Liver (tissue), 8 donors: ENCODE measurements at regions not wholly inside any gene's neighbourhood (a gene's known extent, or its start where the extent isn't known, plus 50 kb on each side); places are given as distances from the start of the nearest gene placed in this dataset.

Source experiments
- DNase-seq: peaks from one replicate; pipeline ENCODE4 v3.0.0-alpha.2; 2017; ENCODE audit warnings: low spot score
- H3K27ac ChIP-seq, 2 donors: one replicate each; pipeline ENCODE4 v1.7.0; 2013; ENCODE audit warnings: inconsistent platforms in 2 of 2, low read length in 2 of 2, control low read depth in 1 of 2, low read depth in 1 of 2, mild to moderate bottlenecking in 1 of 2
- H3K27me3 ChIP-seq, 4 donors: one replicate each; pipeline versions ENCODE4 v1.6.1 to v1.7.0; 2013; ENCODE audit warnings: low read length in 3 of 4, inconsistent platforms in 1 of 4, mild to moderate bottlenecking in 1 of 4, moderate library complexity in 1 of 4; ENCODE audit not compliant: control insufficient read depth in 4 of 4, insufficient read depth in 4 of 4
- H3K36me3 ChIP-seq, 4 donors: one replicate each; pipeline versions ENCODE4 v1.6.1 to v1.7.0; 2013; ENCODE audit warnings: low read length in 3 of 4, mild to moderate bottlenecking in 3 of 4, low read depth in 1 of 4, moderate library complexity in 1 of 4; ENCODE audit not compliant: control insufficient read depth in 4 of 4, insufficient read depth in 3 of 4
- H3K4me1 ChIP-seq, 4 donors: one replicate each; pipeline versions ENCODE4 v1.6.1 to v1.7.0; 2013; ENCODE audit warnings: low read length in 3 of 4, mild to moderate bottlenecking in 3 of 4, moderate library complexity in 1 of 4; ENCODE audit not compliant: control insufficient read depth in 4 of 4, insufficient read depth in 4 of 4
- H3K4me3 ChIP-seq, 3 donors: one replicate each; pipeline versions ENCODE4 v1.6.1 to v1.7.0; 2013; ENCODE audit warnings: low read length in 3 of 3, control low read depth in 1 of 3, low read depth in 1 of 3, mild to moderate bottlenecking in 1 of 3
- H3K9ac ChIP-seq, 2 donors: one replicate each; pipeline ENCODE4 v1.7.0; 2013; ENCODE audit warnings: low read length in 2 of 2, mild to moderate bottlenecking in 2 of 2, moderate library complexity in 2 of 2, control low read depth in 1 of 2, low read depth in 1 of 2
- H3K9me3 ChIP-seq, 4 donors: one replicate each; pipeline versions ENCODE4 v1.6.1 to v1.7.0; 2013; ENCODE audit warnings: low read length in 3 of 4; ENCODE audit not compliant: control insufficient read depth in 4 of 4
- EGR1 ChIP-seq, 2 donors: IDR thresholded peaks; 2 replicates each; pipeline ENCODE4 v1.6.1; 2016 to 2018; ENCODE audit warnings: antibody characterized with exemption in 2 of 2, low read depth in 2 of 2
- FOXA1 ChIP-seq: IDR thresholded peaks from 2 replicates; pipeline ENCODE4 v1.6.1; 2016; ENCODE audit warnings: antibody characterized with exemption
- FOXA2 ChIP-seq: IDR thresholded peaks from 2 replicates; pipeline ENCODE4 v1.6.1; 2016; ENCODE audit warnings: antibody characterized with exemption
- GABPA ChIP-seq, 2 donors: IDR thresholded peaks in 1 of 2; conservative IDR thresholded peaks in 1 of 2; 2 replicates each; pipeline ENCODE4 v1.6.1; 2016; ENCODE audit warnings: antibody characterized with exemption in 2 of 2, mild to moderate bottlenecking in 1 of 2, moderate library complexity in 1 of 2
- HNF4A ChIP-seq, 2 donors: conservative IDR thresholded peaks; 2 replicates each; pipeline ENCODE4 v1.6.1; 2016; ENCODE audit warnings: antibody characterized with exemption in 2 of 2, mild to moderate bottlenecking in 2 of 2
- HNF4G ChIP-seq: IDR thresholded peaks from 2 replicates; pipeline ENCODE4 v1.6.1; 2016; ENCODE audit warnings: antibody characterized with exemption
- JUND ChIP-seq, 2 donors: IDR thresholded peaks; 2 replicates each; pipeline ENCODE4 v1.6.1; 2016; ENCODE audit warnings: antibody characterized with exemption in 2 of 2
- NR2F2 ChIP-seq: IDR thresholded peaks from 2 replicates; pipeline ENCODE4 v1.6.1; 2016; ENCODE audit warnings: antibody characterized with exemption
- RAD21 ChIP-seq, 2 donors: IDR thresholded peaks; 2 replicates each; pipeline ENCODE4 v1.6.1; 2016; ENCODE audit warnings: antibody characterized with exemption in 2 of 2, mild to moderate bottlenecking in 2 of 2
- RXRA ChIP-seq, 2 donors: IDR thresholded peaks; 2 replicates each; pipeline ENCODE4 v1.6.1; 2017 to 2018; ENCODE audit warnings: antibody characterized with exemption in 2 of 2, mild to moderate bottlenecking in 1 of 2
- SP1 ChIP-seq: IDR thresholded peaks from 2 replicates; pipeline ENCODE4 v1.6.1; 2018; ENCODE audit warnings: antibody characterized with exemption, mild to moderate bottlenecking
- TAF1 ChIP-seq: conservative IDR thresholded peaks from 2 replicates; pipeline ENCODE4 v1.6.1; 2016; ENCODE audit warnings: antibody characterized with exemption, mild to moderate bottlenecking
- YY1 ChIP-seq: IDR thresholded peaks from 2 replicates; pipeline ENCODE4 v1.6.1; 2016; ENCODE audit warnings: antibody characterized with exemption, mild to moderate bottlenecking
- WGBS: extraction: QIAGEN DNeasy Blood & Tissue Kit; methylation state at CpG from one replicate; pipeline ENCODE4 v1.1.7; 2013; 5-methylcytosine and 5-hydroxymethylcytosine counted together
- TF ChIP-seq, protein P1 (sequence below): IDR thresholded peaks from 2 replicates; pipeline ENCODE4 v1.6.1; 2016; ENCODE audit warnings: antibody characterized with exemption
- TF ChIP-seq, protein P2 (sequence below): fragments of 150-350 bp; IDR thresholded peaks from 2 replicates; pipeline ENCODE4 v1.5.1; 2017; ENCODE audit warnings: improper control_type of control experiment, low read depth, low read length; ENCODE audit not compliant: missing input control
- TF ChIP-seq, protein P3 (sequence below): IDR thresholded peaks from 2 replicates; pipeline ENCODE4 v1.6.1; 2016; ENCODE audit warnings: antibody characterized with exemption
- TF ChIP-seq, protein P4 (sequence below): IDR thresholded peaks from 2 replicates; pipeline ENCODE4 v1.6.1; 2016; ENCODE audit warnings: antibody characterized with exemption, mild to moderate bottlenecking
- donor health status: healthy.
- donor health status: healthy.
- donor health status: healthy.
- donor health status: healthy.
- donor health status: healthy.

DNA sequence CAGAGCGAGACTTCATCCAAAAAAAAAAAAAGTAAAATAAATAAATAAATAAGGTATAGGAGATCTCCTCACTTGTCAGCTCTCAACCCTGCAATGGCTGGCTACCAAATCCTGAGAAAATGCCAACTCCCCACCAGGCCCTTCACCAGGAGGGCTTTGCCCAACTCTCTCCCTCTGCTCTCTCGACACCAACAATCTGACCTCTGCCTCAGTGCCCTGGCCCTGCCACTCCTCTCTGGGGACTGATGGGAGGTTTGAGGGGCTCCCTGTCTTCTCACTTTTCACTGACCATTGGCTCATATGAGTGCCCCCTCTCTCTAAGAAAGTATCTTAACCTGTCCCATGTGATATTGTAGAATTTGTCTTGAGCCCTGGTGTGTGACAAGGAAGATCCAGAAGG, 52.6 kb upstream of the SH3PXD2B start:
- H3K27ac ChIP-seq, result no peak overlapping the region
- no peak overlapping the region for H3K9ac ChIP-seq
- no peaks in the 10 kb centered on the region for H3K9me3 ChIP-seq
- peak; percentile 10 for DNase-seq
- 92% methylated on average over 2 of the region's 2 CpGs for WGBS
- H3K27me3 ChIP-seq, result peaks cover 0 to 2% (median 0%) of the 10 kb centered on the region in 4 donors
- no peaks in the 10 kb centered on the region for H3K36me3 ChIP-seq
- no peak for TF ChIP-seq GABPA (IDR thresholded peaks at IDR 0.05 in 1 of 2, conservative IDR thresholded peaks at IDR 0.05 in 1 of 2)
- TF ChIP-seq RAD21 (IDR thresholded peaks at IDR 0.05), result no peak
- H3K4me3 ChIP-seq, result no peak overlapping the region
- H3K4me1 ChIP-seq, result no peaks in the 10 kb centered on the region

DNA sequence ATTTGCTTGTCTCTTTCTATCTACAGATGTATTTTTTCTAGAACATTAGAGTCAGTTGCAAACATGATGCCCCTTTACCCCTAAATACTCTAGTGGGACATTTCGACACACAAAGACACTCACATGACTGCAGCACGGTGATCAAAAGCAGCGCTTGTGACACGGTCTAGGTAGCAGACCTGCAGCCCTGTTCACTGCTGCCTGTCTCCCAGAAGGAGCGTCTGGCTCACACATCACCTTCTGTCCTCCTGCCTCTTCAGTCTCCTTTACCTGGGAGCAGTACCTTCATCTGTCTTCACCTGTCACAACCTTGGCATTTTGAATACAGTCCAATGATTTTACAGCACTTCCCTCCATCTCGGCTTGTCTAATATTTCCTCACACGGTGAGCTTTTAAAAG, 51.9 kb upstream of the SH3PXD2B start:
- Histone ChIP-seq H3K36me3 (no peaks in the 10 kb centered on the region), H3K4me3 (no peak overlapping the region), H3K27ac (no peak overlapping the region), H3K9ac (no peak overlapping the region), H3K9me3 (no peaks in the 10 kb centered on the region), H3K27me3 (peaks cover 0 to 2% (median 0%) of the 10 kb centered on the region in 4 donors), H3K4me1 (no peaks in the 10 kb centered on the region)
- TF ChIP-seq YY1 (no peak), EGR1 (IDR thresholded peaks at IDR 0.05; ENCODE audit: low read depth in 2 of 2) (no peak), HNF4A (conservative IDR thresholded peaks at IDR 0.05) (no peak), FOXA2 (no peak), HNF4G (no peak), JUND (IDR thresholded peaks at IDR 0.05) (no peak), FOXA1 (no peak), NR2F2 (no peak)
- TF ChIP-seq, protein P1, sequence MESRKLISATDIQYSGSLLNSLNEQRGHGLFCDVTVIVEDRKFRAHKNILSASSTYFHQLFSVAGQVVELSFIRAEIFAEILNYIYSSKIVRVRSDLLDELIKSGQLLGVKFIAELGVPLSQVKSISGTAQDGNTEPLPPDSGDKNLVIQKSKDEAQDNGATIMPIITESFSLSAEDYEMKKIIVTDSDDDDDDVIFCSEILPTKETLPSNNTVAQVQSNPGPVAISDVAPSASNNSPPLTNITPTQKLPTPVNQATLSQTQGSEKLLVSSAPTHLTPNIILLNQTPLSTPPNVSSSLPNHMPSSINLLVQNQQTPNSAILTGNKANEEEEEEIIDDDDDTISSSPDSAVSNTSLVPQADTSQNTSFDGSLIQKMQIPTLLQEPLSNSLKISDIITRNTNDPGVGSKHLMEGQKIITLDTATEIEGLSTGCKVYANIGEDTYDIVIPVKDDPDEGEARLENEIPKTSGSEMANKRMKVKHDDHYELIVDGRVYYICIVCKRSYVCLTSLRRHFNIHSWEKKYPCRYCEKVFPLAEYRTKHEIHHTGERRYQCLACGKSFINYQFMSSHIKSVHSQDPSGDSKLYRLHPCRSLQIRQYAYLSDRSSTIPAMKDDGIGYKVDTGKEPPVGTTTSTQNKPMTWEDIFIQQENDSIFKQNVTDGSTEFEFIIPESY, result no peak
- 54% methylated on average over 7 of the region's 7 CpGs for WGBS
- peak; percentile 3 for DNase-seq

DNA sequence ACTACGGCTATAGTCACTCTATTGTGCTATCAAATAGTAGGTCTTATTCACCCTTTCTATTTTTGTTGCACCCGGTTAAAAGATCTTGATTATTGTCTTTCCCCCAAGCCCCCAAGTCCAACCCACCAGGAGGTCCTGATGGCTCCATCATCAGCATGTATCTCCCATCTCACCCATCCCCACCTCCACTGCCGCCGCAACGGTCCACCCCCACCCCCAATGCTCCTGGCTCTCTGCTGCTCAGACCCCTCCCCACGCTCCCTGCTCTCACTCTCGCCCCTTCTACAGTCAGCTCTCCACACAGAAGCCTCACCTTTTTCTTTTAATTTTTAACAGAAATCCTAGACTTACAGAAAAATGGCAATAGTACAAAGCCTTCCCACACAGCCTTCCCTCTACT, 51.5 kb upstream of the SH3PXD2B start:
- no peak overlapping the region for H3K9ac ChIP-seq
- no peaks in the 10 kb centered on the region for H3K9me3 ChIP-seq
- no peak overlapping the region for H3K27ac ChIP-seq
- no peaks in the 10 kb centered on the region for H3K4me1 ChIP-seq
- TF ChIP-seq, protein P1, result no peak
- TF ChIP-seq, protein P2, sequence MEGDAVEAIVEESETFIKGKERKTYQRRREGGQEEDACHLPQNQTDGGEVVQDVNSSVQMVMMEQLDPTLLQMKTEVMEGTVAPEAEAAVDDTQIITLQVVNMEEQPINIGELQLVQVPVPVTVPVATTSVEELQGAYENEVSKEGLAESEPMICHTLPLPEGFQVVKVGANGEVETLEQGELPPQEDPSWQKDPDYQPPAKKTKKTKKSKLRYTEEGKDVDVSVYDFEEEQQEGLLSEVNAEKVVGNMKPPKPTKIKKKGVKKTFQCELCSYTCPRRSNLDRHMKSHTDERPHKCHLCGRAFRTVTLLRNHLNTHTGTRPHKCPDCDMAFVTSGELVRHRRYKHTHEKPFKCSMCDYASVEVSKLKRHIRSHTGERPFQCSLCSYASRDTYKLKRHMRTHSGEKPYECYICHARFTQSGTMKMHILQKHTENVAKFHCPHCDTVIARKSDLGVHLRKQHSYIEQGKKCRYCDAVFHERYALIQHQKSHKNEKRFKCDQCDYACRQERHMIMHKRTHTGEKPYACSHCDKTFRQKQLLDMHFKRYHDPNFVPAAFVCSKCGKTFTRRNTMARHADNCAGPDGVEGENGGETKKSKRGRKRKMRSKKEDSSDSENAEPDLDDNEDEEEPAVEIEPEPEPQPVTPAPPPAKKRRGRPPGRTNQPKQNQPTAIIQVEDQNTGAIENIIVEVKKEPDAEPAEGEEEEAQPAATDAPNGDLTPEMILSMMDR, result no peak
- no peak for TF ChIP-seq HNF4G
- TF ChIP-seq FOXA1, result no peak
- TF ChIP-seq, protein P3, sequence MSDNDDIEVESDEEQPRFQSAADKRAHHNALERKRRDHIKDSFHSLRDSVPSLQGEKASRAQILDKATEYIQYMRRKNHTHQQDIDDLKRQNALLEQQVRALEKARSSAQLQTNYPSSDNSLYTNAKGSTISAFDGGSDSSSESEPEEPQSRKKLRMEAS, result no peak
- no peak for TF ChIP-seq NR2F2
- TF ChIP-seq TAF1, result no peak
- TF ChIP-seq EGR1 (IDR thresholded peaks at IDR 0.05; ENCODE audit: low read depth in 2 of 2), result no peak
- TF ChIP-seq RXRA (IDR thresholded peaks at IDR 0.05), result no peak
- TF ChIP-seq SP1, result no peak
- TF ChIP-seq, protein P4, sequence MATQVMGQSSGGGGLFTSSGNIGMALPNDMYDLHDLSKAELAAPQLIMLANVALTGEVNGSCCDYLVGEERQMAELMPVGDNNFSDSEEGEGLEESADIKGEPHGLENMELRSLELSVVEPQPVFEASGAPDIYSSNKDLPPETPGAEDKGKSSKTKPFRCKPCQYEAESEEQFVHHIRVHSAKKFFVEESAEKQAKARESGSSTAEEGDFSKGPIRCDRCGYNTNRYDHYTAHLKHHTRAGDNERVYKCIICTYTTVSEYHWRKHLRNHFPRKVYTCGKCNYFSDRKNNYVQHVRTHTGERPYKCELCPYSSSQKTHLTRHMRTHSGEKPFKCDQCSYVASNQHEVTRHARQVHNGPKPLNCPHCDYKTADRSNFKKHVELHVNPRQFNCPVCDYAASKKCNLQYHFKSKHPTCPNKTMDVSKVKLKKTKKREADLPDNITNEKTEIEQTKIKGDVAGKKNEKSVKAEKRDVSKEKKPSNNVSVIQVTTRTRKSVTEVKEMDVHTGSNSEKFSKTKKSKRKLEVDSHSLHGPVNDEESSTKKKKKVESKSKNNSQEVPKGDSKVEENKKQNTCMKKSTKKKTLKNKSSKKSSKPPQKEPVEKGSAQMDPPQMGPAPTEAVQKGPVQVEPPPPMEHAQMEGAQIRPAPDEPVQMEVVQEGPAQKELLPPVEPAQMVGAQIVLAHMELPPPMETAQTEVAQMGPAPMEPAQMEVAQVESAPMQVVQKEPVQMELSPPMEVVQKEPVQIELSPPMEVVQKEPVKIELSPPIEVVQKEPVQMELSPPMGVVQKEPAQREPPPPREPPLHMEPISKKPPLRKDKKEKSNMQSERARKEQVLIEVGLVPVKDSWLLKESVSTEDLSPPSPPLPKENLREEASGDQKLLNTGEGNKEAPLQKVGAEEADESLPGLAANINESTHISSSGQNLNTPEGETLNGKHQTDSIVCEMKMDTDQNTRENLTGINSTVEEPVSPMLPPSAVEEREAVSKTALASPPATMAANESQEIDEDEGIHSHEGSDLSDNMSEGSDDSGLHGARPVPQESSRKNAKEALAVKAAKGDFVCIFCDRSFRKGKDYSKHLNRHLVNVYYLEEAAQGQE, result no peak
- no peak for TF ChIP-seq HNF4A (conservative IDR thresholded peaks at IDR 0.05)
- no peak for TF ChIP-seq FOXA2
- TF ChIP-seq JUND (IDR thresholded peaks at IDR 0.05), result no peak
- TF ChIP-seq RAD21 (IDR thresholded peaks at IDR 0.05), result no peak
- H3K27me3 ChIP-seq, result peaks cover 0 to 2% (median 0%) of the 10 kb centered on the region in 4 donors
- H3K4me3 ChIP-seq, result no peak overlapping the region
- no peaks in the 10 kb centered on the region for H3K36me3 ChIP-seq
- DNase-seq, result peak; percentile 17
- WGBS, result 55% methylated on average over 7 of the region's 7 CpGs
